HG02870 (cell line): ENCODE measurements at regions not wholly inside any gene's neighbourhood (a gene's known extent, or its start where the extent isn't known, plus 50 kb on each side); places are given as distances from the start of the nearest gene placed in this dataset.
"Not testable (repeated sequence)": the region's sequence is repeated elsewhere in the genome, so short reads cannot be mapped to it uniquely, and the experiment has no call there.

ENCODE experiments used
- ATAC-seq: cut with Tn5 transposase; IDR thresholded peaks from one replicate; pipeline ENCODE4 v1.9.1; 2021; ENCODE audit warnings: mild to moderate bottlenecking, moderate library complexity; ENCODE audit not compliant: unreplicated experiment

- no peak for ATAC-seq
Observed at GRCh38 chr20:6663104-6663503, 104.4 kb upstream of the BMP2 start.

- ATAC-seq, result no peak
Observed at GRCh38 chr20:6662309-6662708, 105.2 kb upstream of the BMP2 start.

GRCh38 chr20:6660441-6660840, 107.0 kb upstream of the BMP2 start:
- ATAC-seq, result no peak

GRCh38 chr20:6658909-6659308, 108.6 kb upstream of the BMP2 start:
- not testable (repeated sequence) for ATAC-seq

- no peak for ATAC-seq
Observed at GRCh38 chr20:6657904-6658303, 109.6 kb upstream of the BMP2 start.

- ATAC-seq, result no peak
Observed at GRCh38 chr20:6657111-6657510, 110.4 kb upstream of the BMP2 start.

GRCh38 chr20:6654513-6655252, 112.8 kb upstream of the BMP2 start:
- ATAC-seq, result no peak

- no peak for ATAC-seq
Observed at GRCh38 chr20:6651561-6651960, 115.9 kb upstream of the BMP2 start.

- ATAC-seq, result no peak
Observed at GRCh38 chr20:6651016-6651415, 116.5 kb upstream of the BMP2 start.

GRCh38 chr20:6646021-6646636, 121.4 kb upstream of the BMP2 start:
- no peak for ATAC-seq

- no peak for ATAC-seq
Observed at GRCh38 chr20:6644813-6645628, 122.5 kb upstream of the BMP2 start.

GRCh38 chr20:6641012-6641411, 126.5 kb upstream of the BMP2 start:
- ATAC-seq, result no peak

- ATAC-seq, result no peak
Observed at GRCh38 chr20:6637160-6637579, 130.3 kb upstream of the BMP2 start.

GRCh38 chr20:6636209-6637159, 131.0 kb upstream of the BMP2 start:
- ATAC-seq, result no peak

GRCh38 chr20:6635034-6635736, 132.3 kb upstream of the BMP2 start:
- ATAC-seq, result no peak

GRCh38 chr20:6632187-6632586, 135.3 kb upstream of the BMP2 start:
- no peak for ATAC-seq

GRCh38 chr20:6630514-6630913, 137.0 kb upstream of the BMP2 start:
- no peak for ATAC-seq

- no peak for ATAC-seq
Observed at GRCh38 chr20:6629564-6629963, 137.9 kb upstream of the BMP2 start.

- no peak for ATAC-seq
Observed at GRCh38 chr20:6626805-6627204, 140.7 kb upstream of the BMP2 start.

GRCh38 chr20:6623989-6624388, 143.5 kb upstream of the BMP2 start:
- ATAC-seq, result peak; percentile 96
